Fibroblast of lung (primary cell): ENCODE measurements at regions not wholly inside any gene's neighbourhood (a gene's known extent, or its start where the extent isn't known, plus 50 kb on each side); places are given as distances from the start of the nearest gene placed in this dataset.

Experiments
- CTCF ChIP-seq, 2 donors: IDR thresholded peaks in 1 of 2; conservative IDR thresholded peaks in 1 of 2; 1 replicate in 1 of 2; 2 replicates in 1 of 2; pipeline ENCODE4 v1.5.1; 2011 to 2012; ENCODE audit warnings: low read length in 2 of 2, control low read depth in 1 of 2, inconsistent platforms in 1 of 2, low read depth in 1 of 2, mild to moderate bottlenecking in 1 of 2
- EZH2 ChIP-seq: IDR thresholded peaks from 2 replicates; pipeline ENCODE4 v1.5.1; 2012; ENCODE audit warnings: low read length, control low read depth, mild to moderate bottlenecking; ENCODE audit errors: missing control alignments

- no peak for TF ChIP-seq EZH2
- TF ChIP-seq CTCF (conservative IDR thresholded peaks at IDR 0.05 in 1 of 2, IDR thresholded peaks at IDR 0.05 in 1 of 2; ENCODE audit: low read depth in 1 of 2, low read length in 2 of 2) = no peak
Measured at GRCh38 chr10:59060852-59061251, 115.6 kb upstream of the PHYHIPL start.
